ENCODE measurements at regions not wholly inside any gene's neighbourhood (a gene's known extent, or its start where the extent isn't known, plus 50 kb on each side); places are given as distances from the start of the nearest gene placed in this dataset.

DNA sequence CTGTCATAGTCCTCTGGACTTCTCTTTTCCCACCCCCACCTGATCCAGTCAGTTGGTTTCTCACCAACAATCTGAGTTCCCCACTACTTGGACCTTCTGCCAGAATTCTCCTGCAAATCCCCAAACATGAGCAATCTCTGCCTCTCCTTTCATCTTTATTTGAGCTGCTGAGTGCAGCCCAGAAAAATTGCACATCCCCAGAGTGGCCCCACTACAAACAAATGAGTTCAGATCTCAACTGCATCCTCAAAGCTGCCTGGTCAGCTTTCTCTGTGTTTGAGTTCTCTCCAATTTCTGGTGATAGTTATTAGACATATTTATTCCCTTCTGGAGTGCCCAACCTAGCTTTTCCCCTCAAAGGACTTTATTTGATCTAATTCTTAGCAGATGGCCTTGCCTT, 102.2 kb downstream of the PSAT1 start (continued):
- TF ChIP-seq, protein P1, sequence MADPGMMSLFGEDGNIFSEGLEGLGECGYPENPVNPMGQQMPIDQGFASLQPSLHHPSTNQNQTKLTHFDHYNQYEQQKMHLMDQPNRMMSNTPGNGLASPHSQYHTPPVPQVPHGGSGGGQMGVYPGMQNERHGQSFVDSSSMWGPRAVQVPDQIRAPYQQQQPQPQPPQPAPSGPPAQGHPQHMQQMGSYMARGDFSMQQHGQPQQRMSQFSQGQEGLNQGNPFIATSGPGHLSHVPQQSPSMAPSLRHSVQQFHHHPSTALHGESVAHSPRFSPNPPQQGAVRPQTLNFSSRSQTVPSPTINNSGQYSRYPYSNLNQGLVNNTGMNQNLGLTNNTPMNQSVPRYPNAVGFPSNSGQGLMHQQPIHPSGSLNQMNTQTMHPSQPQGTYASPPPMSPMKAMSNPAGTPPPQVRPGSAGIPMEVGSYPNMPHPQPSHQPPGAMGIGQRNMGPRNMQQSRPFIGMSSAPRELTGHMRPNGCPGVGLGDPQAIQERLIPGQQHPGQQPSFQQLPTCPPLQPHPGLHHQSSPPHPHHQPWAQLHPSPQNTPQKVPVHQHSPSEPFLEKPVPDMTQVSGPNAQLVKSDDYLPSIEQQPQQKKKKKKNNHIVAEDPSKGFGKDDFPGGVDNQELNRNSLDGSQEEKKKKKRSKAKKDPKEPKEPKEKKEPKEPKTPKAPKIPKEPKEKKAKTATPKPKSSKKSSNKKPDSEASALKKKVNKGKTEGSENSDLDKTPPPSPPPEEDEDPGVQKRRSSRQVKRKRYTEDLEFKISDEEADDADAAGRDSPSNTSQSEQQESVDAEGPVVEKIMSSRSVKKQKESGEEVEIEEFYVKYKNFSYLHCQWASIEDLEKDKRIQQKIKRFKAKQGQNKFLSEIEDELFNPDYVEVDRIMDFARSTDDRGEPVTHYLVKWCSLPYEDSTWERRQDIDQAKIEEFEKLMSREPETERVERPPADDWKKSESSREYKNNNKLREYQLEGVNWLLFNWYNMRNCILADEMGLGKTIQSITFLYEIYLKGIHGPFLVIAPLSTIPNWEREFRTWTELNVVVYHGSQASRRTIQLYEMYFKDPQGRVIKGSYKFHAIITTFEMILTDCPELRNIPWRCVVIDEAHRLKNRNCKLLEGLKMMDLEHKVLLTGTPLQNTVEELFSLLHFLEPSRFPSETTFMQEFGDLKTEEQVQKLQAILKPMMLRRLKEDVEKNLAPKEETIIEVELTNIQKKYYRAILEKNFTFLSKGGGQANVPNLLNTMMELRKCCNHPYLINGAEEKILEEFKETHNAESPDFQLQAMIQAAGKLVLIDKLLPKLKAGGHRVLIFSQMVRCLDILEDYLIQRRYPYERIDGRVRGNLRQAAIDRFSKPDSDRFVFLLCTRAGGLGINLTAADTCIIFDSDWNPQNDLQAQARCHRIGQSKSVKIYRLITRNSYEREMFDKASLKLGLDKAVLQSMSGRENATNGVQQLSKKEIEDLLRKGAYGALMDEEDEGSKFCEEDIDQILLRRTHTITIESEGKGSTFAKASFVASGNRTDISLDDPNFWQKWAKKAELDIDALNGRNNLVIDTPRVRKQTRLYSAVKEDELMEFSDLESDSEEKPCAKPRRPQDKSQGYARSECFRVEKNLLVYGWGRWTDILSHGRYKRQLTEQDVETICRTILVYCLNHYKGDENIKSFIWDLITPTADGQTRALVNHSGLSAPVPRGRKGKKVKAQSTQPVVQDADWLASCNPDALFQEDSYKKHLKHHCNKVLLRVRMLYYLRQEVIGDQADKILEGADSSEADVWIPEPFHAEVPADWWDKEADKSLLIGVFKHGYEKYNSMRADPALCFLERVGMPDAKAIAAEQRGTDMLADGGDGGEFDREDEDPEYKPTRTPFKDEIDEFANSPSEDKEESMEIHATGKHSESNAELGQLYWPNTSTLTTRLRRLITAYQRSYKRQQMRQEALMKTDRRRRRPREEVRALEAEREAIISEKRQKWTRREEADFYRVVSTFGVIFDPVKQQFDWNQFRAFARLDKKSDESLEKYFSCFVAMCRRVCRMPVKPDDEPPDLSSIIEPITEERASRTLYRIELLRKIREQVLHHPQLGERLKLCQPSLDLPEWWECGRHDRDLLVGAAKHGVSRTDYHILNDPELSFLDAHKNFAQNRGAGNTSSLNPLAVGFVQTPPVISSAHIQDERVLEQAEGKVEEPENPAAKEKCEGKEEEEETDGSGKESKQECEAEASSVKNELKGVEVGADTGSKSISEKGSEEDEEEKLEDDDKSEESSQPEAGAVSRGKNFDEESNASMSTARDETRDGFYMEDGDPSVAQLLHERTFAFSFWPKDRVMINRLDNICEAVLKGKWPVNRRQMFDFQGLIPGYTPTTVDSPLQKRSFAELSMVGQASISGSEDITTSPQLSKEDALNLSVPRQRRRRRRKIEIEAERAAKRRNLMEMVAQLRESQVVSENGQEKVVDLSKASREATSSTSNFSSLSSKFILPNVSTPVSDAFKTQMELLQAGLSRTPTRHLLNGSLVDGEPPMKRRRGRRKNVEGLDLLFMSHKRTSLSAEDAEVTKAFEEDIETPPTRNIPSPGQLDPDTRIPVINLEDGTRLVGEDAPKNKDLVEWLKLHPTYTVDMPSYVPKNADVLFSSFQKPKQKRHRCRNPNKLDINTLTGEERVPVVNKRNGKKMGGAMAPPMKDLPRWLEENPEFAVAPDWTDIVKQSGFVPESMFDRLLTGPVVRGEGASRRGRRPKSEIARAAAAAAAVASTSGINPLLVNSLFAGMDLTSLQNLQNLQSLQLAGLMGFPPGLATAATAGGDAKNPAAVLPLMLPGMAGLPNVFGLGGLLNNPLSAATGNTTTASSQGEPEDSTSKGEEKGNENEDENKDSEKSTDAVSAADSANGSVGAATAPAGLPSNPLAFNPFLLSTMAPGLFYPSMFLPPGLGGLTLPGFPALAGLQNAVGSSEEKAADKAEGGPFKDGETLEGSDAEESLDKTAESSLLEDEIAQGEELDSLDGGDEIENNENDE (IDR thresholded peaks at IDR 0.05; ENCODE audit: insufficient replicate concordance, low read length) = no peak
- TF ChIP-seq TAF7 (optimal IDR thresholded peaks at IDR 0.05; ENCODE audit: borderline replicate concordance, low read depth, low read length) = no peak
